Dermis blood vessel endothelial cell (primary cell): ENCODE measurements at regions not wholly inside any gene's neighbourhood (a gene's known extent, or its start where the extent isn't known, plus 50 kb on each side); places are given as distances from the start of the nearest gene placed in this dataset.

ENCODE experiments used
- DNase-seq: peaks from one replicate; pipeline ENCODE4 v3.0.0; 2010

DNA sequence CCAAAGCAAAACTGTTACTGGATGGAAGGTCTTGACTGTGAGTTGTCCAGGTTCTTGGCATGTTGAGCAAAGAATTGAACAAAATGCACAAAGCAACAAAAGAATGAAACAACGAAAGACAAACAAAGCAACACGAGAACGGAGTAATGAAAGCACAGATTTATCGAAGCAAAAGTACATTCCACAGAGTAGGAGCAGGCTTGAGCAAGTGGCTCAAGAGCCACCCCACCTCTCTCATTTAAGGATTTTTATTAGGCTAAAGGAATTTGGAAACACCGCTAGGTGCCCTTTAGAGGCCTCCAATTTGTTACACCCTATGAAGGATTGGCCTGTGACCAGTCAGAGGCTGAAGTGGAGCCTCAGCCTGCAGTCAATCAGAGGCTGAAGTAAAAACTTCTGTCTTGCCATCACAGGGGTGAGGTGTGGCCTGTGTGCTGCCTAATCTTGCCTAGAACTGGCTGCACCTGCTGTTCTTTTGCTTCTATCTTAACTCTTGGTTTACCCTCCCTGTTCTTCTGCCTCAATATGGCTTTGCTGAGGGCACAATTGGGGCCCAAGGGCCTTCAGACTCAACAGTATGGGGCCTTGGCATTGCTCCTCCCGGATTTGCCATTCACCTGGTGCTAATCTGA, 59.4 kb upstream of the FTH1 start:
- no peak for DNase-seq

DNA sequence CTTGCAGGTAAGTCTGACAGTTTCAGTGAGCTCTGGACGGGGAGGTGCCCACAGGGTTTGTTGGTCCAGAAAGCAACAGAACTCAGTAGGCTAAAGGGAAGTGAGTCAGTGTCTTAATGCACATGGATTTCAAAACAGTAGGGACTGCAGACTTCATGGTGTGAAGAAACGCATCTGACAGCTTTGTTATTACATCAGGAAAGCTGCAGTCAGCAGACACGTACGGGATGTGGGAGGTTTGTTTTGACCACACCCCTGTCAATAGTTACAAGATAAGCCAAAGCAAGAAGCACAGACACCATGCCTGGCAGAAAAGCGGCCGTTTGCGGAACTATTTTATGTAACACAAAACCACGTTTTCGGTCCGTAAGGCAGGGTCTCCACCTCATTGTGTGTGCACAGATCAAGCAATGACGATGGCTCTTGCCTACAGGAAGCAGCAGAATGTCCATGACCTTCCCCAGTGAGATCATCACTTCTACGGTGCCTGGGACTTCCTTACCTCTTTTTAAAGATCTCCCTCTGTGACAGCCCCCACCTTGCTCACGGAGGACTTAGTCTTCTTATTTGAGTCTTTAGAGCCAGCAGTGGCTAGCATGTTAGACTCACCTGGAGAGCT, 58.2 kb upstream of the FTH1 start:
- peak; percentile 96 for DNase-seq

DNA sequence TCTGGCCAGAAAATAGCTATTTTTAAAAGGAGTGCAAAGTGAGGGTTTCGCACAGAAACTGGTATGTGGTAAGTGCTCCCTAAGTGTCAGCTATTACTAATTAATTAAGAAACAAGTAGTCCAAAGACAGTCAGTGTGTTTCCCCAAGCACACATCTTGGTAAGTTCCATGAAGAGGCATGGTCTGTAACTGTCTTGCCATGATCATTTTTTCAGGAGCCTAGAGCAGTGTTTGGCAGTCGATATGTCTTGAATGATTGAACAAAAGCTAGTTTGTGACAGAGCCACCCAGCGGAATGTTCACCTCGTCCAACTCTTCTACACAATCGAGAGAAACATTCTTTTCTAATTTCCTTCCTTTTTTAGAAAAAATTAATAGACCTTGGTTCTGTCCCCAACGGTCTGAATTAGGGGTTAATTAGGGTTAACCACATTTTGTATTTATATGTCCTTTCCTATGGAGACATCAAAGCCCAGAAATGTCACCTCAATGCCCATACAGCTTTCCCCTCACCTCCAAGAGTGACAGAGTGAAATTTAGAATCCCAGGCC, 57.6 kb upstream of the FTH1 start:
- DNase-seq: peak; percentile 64

DNA sequence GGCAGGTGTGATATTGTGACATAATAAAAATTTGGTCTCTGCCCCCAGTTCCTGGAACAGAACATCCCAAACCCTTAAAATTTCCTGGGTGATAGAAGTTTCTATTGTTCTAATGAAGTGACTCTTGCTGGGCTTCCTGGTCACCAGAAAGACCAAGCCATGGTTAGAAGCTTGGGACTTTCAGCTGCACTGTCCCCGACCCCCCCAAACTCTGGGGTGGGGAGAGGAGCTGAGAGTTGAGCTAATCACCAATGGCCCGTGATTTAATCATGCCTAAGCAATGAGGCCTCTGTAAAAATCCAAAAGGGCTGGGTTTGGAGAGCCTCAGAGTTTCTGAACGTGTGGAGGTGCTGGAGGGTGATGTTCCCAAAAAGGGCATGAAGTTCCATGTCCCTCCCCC, 54.8 kb upstream of the FTH1 start:
- no peak for DNase-seq

DNA sequence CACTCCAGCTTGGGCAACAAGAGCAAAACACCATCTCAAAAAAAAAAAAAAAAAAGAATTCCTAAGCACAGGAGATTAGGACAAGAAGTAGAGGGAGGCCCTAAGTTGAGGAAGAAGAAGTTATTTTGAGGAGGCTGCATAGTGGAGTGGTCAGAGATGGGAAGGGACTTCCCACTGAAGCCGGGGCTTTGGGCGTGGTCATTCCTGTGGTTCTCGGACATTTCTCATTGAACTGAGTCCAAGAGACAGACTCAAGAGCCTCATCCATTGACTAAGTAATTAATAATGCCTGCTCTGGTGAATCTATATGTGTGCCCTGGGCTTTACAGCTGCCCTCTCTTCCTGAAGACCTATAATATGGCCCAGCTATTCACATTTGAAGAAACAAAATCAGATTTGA, 53.2 kb upstream of the FTH1 start:
- DNase-seq: no peak

DNA sequence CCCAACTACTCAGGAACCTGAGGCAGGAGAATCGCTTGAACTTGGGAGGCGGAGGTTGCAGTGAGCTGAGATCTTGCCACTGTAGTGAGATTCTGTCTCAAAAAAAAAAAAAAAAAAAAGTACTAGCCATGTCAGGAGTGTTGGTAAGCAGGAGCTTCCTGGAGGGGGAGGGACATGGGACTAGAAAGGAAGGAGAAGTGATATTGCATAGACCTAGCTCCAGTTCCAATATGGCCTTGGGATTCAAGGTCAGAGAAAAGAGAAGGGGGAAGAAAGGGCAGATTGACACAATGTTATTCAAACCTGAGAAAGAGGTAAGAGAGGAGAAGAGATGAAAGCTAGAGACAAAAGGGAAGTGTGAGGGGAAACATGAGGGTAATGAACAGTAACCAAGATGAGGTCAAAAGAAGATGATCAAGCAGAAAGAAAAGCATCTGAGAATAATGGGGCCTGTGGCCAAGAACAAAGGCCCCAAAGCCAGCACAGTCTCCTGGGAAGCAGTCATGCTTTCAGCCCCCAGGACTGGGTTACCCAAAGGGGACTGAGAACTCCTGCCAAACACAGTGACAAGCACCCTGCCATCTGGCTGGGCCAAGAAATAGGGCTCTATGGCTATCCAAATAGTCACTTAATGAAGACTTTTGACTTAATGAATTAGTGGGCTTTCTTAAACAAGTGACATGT, 51.7 kb upstream of the FTH1 start:
- DNase-seq: no peak

DNA sequence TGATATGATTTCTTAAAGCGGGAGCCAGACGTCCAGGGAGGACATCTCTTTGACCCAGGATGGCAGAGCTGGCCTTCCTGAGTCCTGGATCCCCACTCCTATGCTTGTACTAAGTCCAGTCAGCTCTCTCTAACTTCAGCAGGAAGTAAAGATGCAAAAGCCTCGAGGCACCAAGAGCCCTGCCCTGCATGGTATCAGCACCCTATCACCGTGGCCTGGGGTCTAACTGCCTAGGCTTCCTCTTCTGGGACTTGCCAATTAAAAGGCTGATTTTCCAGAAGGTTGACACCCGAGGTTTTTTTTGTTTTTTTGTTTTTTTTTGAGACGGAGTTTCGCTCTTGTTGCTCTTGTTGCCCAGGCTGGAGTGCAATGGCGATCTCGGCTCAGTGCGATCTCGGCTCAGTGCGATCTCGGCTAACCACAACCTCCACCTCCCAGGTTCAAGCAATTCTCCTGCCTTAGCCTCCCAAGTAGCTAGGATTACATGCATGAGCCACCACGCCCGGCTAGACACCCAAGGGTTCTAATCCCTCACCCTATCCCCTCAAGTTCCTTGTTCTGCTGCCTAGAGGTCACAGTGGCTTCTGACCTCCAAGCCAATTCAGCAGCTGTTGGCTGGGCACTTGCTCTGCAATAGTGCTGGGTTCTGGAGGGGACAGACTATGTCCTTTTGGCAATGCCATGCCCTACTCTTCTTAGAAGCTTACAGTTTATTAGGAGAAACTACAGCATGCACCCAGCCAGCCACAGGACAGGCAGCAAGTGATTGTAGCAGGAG, 50.6 kb upstream of the FTH1 start:
- no peak for DNase-seq
